ENCODE measurements at regions not wholly inside any gene's neighbourhood (a gene's known extent, or its start where the extent isn't known, plus 50 kb on each side); places are given as distances from the start of the nearest gene placed in this dataset.

- H3K4me3 ChIP-seq, result no peak overlapping the region
- no peak overlapping the region for H3K27ac ChIP-seq
- H3K27me3 ChIP-seq, result no peaks in the 10 kb centered on the region
- H3K36me3 ChIP-seq, result no peaks in the 10 kb centered on the region
- H3K9me3 ChIP-seq, result no peaks in the 10 kb centered on the region
- DNase-seq (ENCODE audit: low spot score in 2 of 2), result no peak
- 75% methylated on average over 6 of the region's 6 CpGs for WGBS
- TF ChIP-seq POLR2AphosphoS5 (IDR thresholded peaks at IDR 0.05) (no peak), CTCF (IDR thresholded peaks at IDR 0.05) (no peak), POLR2A (IDR thresholded peaks at IDR 0.05) (no peak)
- no peaks in the 10 kb centered on the region for H3K4me1 ChIP-seq
Measured at GRCh38 chr3:17945799-17946399, 203.5 kb upstream of the TBC1D5 start.

DNA sequence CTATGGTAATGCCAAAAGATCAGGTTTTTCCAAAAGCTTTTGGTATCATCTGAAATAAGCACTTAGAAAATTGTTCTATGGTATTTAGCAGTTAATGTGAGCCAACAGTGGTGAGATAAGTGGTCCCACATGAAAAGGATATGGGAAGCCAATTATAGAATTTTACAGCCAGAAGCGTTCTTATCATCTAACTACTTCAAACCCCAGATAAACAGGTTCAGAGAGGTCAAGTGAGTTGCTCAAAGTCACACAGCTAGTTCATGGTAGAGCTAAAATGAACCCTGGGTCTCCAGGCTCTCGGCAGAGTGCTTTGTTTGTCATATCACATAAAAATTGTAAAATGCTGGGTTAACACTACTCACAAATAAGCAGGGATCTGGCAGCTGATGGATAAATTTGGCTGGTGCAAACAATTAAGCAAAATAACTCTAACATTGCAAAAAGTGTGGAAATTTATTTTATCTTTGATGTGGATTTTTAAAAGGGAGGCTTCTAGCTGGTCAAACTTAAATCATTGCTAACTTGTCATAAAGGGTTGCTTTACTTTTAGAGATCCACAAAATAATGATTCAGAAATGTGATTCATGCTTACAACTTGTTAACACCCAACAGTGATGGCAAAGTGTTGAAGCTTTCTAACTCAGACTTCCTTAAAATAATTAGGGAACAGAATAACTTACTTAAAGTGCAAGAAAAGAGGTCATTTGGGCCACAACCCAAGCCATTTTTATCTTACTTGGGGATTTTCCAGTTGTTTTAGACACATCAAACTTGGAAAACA lies 202.8 kb upstream of the TBC1D5 start:
- no peak overlapping the region for H3K4me3 ChIP-seq
- TF ChIP-seq CTCF (IDR thresholded peaks at IDR 0.05) (no peak), POLR2AphosphoS5 (IDR thresholded peaks at IDR 0.05) (no peak), POLR2A (IDR thresholded peaks at IDR 0.05) (no peak), EP300 (IDR thresholded peaks at IDR 0.05) (no peak)
- 64% methylated on average over 2 of the region's 2 CpGs for WGBS
- no peak for DNase-seq (ENCODE audit: low spot score in 2 of 2)
- no peaks in the 10 kb centered on the region for H3K36me3 ChIP-seq
- H3K9me3 ChIP-seq, result no peaks in the 10 kb centered on the region
- no peaks in the 10 kb centered on the region for H3K27me3 ChIP-seq
- H3K27ac ChIP-seq, result no peak overlapping the region
- H3K4me1 ChIP-seq, result no peaks in the 10 kb centered on the region

- no peak overlapping the region for H3K27ac ChIP-seq
- no peak for DNase-seq (ENCODE audit: low spot score in 2 of 2)
- no peaks in the 10 kb centered on the region for H3K4me1 ChIP-seq
- H3K36me3 ChIP-seq, result no peaks in the 10 kb centered on the region
- H3K9me3 ChIP-seq, result no peaks in the 10 kb centered on the region
- WGBS, result 78% methylated on average over 2 of the region's 2 CpGs
- TF ChIP-seq POLR2AphosphoS5 (IDR thresholded peaks at IDR 0.05) (no peak), CTCF (IDR thresholded peaks at IDR 0.05) (no peak), POLR2A (IDR thresholded peaks at IDR 0.05) (no peak), EP300 (IDR thresholded peaks at IDR 0.05) (no peak)
- H3K4me3 ChIP-seq, result no peak overlapping the region
- H3K27me3 ChIP-seq, result no peaks in the 10 kb centered on the region
Measured at GRCh38 chr3:17942856-17943255, 200.4 kb upstream of the TBC1D5 start.

GRCh38 chr3:17941766-17942165 lies 199.3 kb upstream of the TBC1D5 start:
- H3K36me3 ChIP-seq, result no peaks in the 10 kb centered on the region
- TF ChIP-seq POLR2AphosphoS5 (IDR thresholded peaks at IDR 0.05) (no peak), CTCF (IDR thresholded peaks at IDR 0.05) (no peak), POLR2A (IDR thresholded peaks at IDR 0.05) (no peak), EP300 (IDR thresholded peaks at IDR 0.05) (no peak)
- no peak for DNase-seq (ENCODE audit: low spot score in 2 of 2)

DNA sequence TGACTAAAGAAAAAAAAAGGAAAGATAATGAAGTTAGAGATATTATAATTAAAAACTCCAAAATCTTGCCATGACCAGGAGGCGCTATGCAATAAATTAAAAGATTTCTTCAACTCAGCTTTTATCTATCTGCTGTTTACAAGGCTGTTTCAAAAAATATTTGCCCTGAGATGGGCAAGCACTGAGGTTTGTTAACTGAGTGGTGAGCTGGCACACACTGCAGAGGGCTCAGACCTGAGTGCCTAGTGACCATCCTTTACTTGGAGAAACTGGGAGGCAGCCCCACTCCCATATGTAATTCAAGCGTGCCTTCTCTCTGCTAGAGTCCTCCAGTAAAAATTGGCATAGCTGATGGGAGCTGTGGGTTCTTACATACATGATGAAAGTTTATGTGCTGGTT lies 198.7 kb upstream of the TBC1D5 start:
- Histone ChIP-seq H3K36me3 (no peaks in the 10 kb centered on the region), H3K27ac (no peak overlapping the region), H3K27me3 (no peaks in the 10 kb centered on the region), H3K4me3 (no peak overlapping the region), H3K9me3 (no peaks in the 10 kb centered on the region), H3K4me1 (no peaks in the 10 kb centered on the region)
- no peak for TF ChIP-seq CTCF (IDR thresholded peaks at IDR 0.05)
- TF ChIP-seq EP300 (IDR thresholded peaks at IDR 0.05), result no peak
- no peak for TF ChIP-seq POLR2AphosphoS5 (IDR thresholded peaks at IDR 0.05)
- no peak for TF ChIP-seq POLR2A (IDR thresholded peaks at IDR 0.05)
- 89% methylated on average over 2 of the region's 2 CpGs for WGBS
- DNase-seq (ENCODE audit: low spot score in 2 of 2), result no peak

More at GRCh38 chr3:17941766-17942165, 199.3 kb upstream of the TBC1D5 start:
- Histone ChIP-seq H3K27me3 (no peaks in the 10 kb centered on the region), H3K4me1 (no peaks in the 10 kb centered on the region), H3K4me3 (no peak overlapping the region), H3K9me3 (no peaks in the 10 kb centered on the region), H3K27ac (no peak overlapping the region)

All from suprapubic skin (tissue), 4 donors.